ENCODE measurements at regions not wholly inside any gene's neighbourhood (a gene's known extent, or its start where the extent isn't known, plus 50 kb on each side); places are given as distances from the start of the nearest gene placed in this dataset.
A peak's percentile ranks its signal among the peaks of the same experiment; 100 is the strongest.

DNA sequence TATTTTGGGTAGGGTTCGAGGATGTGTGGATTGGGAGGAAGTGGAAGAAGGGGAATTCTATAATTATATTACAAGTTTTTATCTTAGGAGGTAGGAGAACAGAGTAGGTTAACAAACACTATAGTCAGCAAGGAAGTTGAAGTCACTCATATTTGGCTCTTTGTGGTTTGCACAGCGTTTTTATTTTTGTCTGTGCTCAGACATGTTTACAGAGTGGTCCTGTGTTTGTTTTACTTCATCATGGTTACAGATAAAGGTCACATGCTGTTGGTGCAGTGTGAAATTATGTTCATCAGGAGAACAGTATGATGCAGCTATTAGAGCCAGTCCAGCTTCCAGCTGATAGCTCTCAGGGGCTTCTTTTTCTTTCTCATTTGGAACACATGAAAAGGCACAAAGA is 299.9 kb upstream of the SFRP2 start:
- H3K9me3 ChIP-seq (ENCODE audit: control insufficient read depth, insufficient read depth, low read depth, low read length) = no peaks in the 10 kb centered on the region
- no peak overlapping the region for H3K4me3 ChIP-seq (replicated peaks in 1 of 4; ENCODE audit: control extremely low read depth in 1 of 4, insufficient read depth in 1 of 4, low read depth in 3 of 4, low read length in 4 of 4)
- no peak for TF ChIP-seq CTCF (conservative IDR thresholded peaks at IDR 0.05 in 1 of 2, IDR thresholded peaks at IDR 0.05 in 1 of 2; ENCODE audit: low read depth in 1 of 2, low read length in 2 of 2)
- TF ChIP-seq EZH2 (IDR thresholded peaks at IDR 0.05; ENCODE audit: low read length, missing control alignments) = no peak
- no peaks in the 10 kb centered on the region for H3K27me3 ChIP-seq (ENCODE audit: control insufficient read depth, insufficient read depth, low read length)
- no peaks in the 10 kb centered on the region for H3K4me1 ChIP-seq (ENCODE audit: control insufficient read depth, extremely low read depth, insufficient read depth, low read length)
- H4K20me1 ChIP-seq (ENCODE audit: control insufficient read depth, extremely low read depth, insufficient read depth, low read length) = no peaks in the 10 kb centered on the region
- no peak for DNase-seq (ENCODE audit: low read depth in 2 of 2)
- no peak overlapping the region for H3K27ac ChIP-seq (ENCODE audit: insufficient read depth, low read length)
- no peak overlapping the region for H3K4me2 ChIP-seq (ENCODE audit: extremely low read depth, insufficient read depth, low read length)
- no peak overlapping the region for H2AFZ ChIP-seq (ENCODE audit: low read length)
- H3K9ac ChIP-seq (ENCODE audit: insufficient read depth, low read length) = no peak overlapping the region
- H3K36me3 ChIP-seq (ENCODE audit: control insufficient read depth, insufficient read depth, low read length) = no peaks in the 10 kb centered on the region
- no peaks in the 10 kb centered on the region for H3K79me2 ChIP-seq (ENCODE audit: control insufficient read depth, insufficient read depth, low read length)

GRCh38 chr4:154086247-154086646 is 297.4 kb upstream of the SFRP2 start:
- H3K4me2 ChIP-seq (ENCODE audit: extremely low read depth, insufficient read depth, low read length) = no peak overlapping the region
- no peak for TF ChIP-seq EZH2 (IDR thresholded peaks at IDR 0.05; ENCODE audit: low read length, missing control alignments)
- no peak for TF ChIP-seq CTCF (conservative IDR thresholded peaks at IDR 0.05 in 1 of 2, IDR thresholded peaks at IDR 0.05 in 1 of 2; ENCODE audit: low read depth in 1 of 2, low read length in 2 of 2)
- no peak overlapping the region for H3K9ac ChIP-seq (ENCODE audit: insufficient read depth, low read length)
- H3K36me3 ChIP-seq (ENCODE audit: control insufficient read depth, insufficient read depth, low read length) = no peaks in the 10 kb centered on the region
- H3K9me3 ChIP-seq (ENCODE audit: control insufficient read depth, insufficient read depth, low read depth, low read length) = no peaks in the 10 kb centered on the region
- H3K4me3 ChIP-seq (replicated peaks in 1 of 4; ENCODE audit: control extremely low read depth in 1 of 4, insufficient read depth in 1 of 4, low read depth in 3 of 4, low read length in 4 of 4) = no peak overlapping the region
- DNase-seq (ENCODE audit: low read depth in 2 of 2) = no peak
- H2AFZ ChIP-seq (ENCODE audit: low read length) = no peak overlapping the region
- H3K79me2 ChIP-seq (ENCODE audit: control insufficient read depth, insufficient read depth, low read length) = no peaks in the 10 kb centered on the region
- H4K20me1 ChIP-seq (ENCODE audit: control insufficient read depth, extremely low read depth, insufficient read depth, low read length) = no peaks in the 10 kb centered on the region
- no peaks in the 10 kb centered on the region for H3K4me1 ChIP-seq (ENCODE audit: control insufficient read depth, extremely low read depth, insufficient read depth, low read length)
- no peak overlapping the region for H3K27ac ChIP-seq (ENCODE audit: insufficient read depth, low read length)
- H3K27me3 ChIP-seq (ENCODE audit: control insufficient read depth, insufficient read depth, low read length) = no peaks in the 10 kb centered on the region

DNA sequence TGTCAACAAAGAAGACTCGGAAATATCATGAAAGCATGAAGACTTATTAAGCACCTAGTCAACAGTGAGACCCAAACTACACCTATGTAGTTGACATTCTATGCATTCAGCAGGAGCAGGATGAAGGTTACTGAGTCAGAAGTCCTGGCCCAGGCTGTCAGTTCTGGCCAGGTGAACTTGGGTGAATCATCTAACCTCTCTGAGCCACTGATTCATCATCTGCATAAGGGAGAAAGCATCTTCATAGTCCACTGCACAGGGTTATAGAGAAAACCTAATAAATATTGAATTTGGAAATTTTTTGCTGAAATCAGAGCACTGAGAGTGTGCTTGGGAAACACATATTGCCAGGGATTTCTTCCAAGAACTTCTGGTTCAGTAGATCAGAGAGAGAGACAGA is 296.0 kb upstream of the SFRP2 start:
- H3K4me1 ChIP-seq (ENCODE audit: control insufficient read depth, extremely low read depth, insufficient read depth, low read length) = no peaks in the 10 kb centered on the region
- DNase-seq (ENCODE audit: low read depth in 2 of 2) = peak in 1 of 2 donors; percentile 47
- no peaks in the 10 kb centered on the region for H3K36me3 ChIP-seq (ENCODE audit: control insufficient read depth, insufficient read depth, low read length)
- no peak overlapping the region for H3K4me2 ChIP-seq (ENCODE audit: extremely low read depth, insufficient read depth, low read length)
- no peaks in the 10 kb centered on the region for H3K79me2 ChIP-seq (ENCODE audit: control insufficient read depth, insufficient read depth, low read length)
- H3K27me3 ChIP-seq (ENCODE audit: control insufficient read depth, insufficient read depth, low read length) = no peaks in the 10 kb centered on the region
- H4K20me1 ChIP-seq (ENCODE audit: control insufficient read depth, extremely low read depth, insufficient read depth, low read length) = no peaks in the 10 kb centered on the region
- no peak overlapping the region for H3K27ac ChIP-seq (ENCODE audit: insufficient read depth, low read length)
- no peak overlapping the region for H3K4me3 ChIP-seq (replicated peaks in 1 of 4; ENCODE audit: control extremely low read depth in 1 of 4, insufficient read depth in 1 of 4, low read depth in 3 of 4, low read length in 4 of 4)
- no peaks in the 10 kb centered on the region for H3K9me3 ChIP-seq (ENCODE audit: control insufficient read depth, insufficient read depth, low read depth, low read length)
- H3K9ac ChIP-seq (ENCODE audit: insufficient read depth, low read length) = no peak overlapping the region
- TF ChIP-seq EZH2 (IDR thresholded peaks at IDR 0.05; ENCODE audit: low read length, missing control alignments) (no peak), CTCF (conservative IDR thresholded peaks at IDR 0.05 in 1 of 2, IDR thresholded peaks at IDR 0.05 in 1 of 2; ENCODE audit: low read depth in 1 of 2, low read length in 2 of 2) (no peak)
- no peak overlapping the region for H2AFZ ChIP-seq (ENCODE audit: low read length)
